Fibroblast of lung (primary cell): ENCODE measurements at regions not wholly inside any gene's neighbourhood (a gene's known extent, or its start where the extent isn't known, plus 50 kb on each side); places are given as distances from the start of the nearest gene placed in this dataset.
"Not testable (repeated sequence)": the region's sequence is repeated elsewhere in the genome, so short reads cannot be mapped to it uniquely, and the experiment has no call there.

ENCODE experiments used
- DNase-seq, 2 donors: peaks; one replicate each; pipeline versions ENCODE4 v3.0.0 to v3.0.0-alpha.2; 2010; ENCODE audit warnings: low read depth in 2 of 2
- H2AFZ ChIP-seq: 2 replicates; pipeline ENCODE4 v1.5.1; 2012; ENCODE audit warnings: low read length, control low read depth, inconsistent platforms
- H3K27ac ChIP-seq: 2 replicates; pipeline ENCODE4 v1.5.1; 2011; ENCODE audit warnings: low read length, control low read depth; ENCODE audit not compliant: insufficient read depth
- H3K27me3 ChIP-seq: 2 replicates; pipeline ENCODE4 v1.5.1; 2011; ENCODE audit warnings: mild to moderate bottlenecking, low read length; ENCODE audit not compliant: control insufficient read depth, insufficient read depth
- H3K36me3 ChIP-seq: 2 replicates; pipeline ENCODE4 v1.5.1; 2011; ENCODE audit warnings: low read length; ENCODE audit not compliant: control insufficient read depth, insufficient read depth
- H3K4me1 ChIP-seq: 2 replicates; pipeline ENCODE4 v1.5.1; 2011; ENCODE audit warnings: low read length; ENCODE audit not compliant: control insufficient read depth, insufficient read depth; ENCODE audit errors: extremely low read depth
- H3K4me2 ChIP-seq: 2 replicates; pipeline ENCODE4 v1.5.1; 2011; ENCODE audit warnings: low read length, control low read depth; ENCODE audit not compliant: insufficient read depth; ENCODE audit errors: extremely low read depth
- H3K4me3 ChIP-seq, 4 experiments: fragments of 200-600 bp in 1 of 4; sonication (generic) in 1 of 4; replicated peaks in 1 of 4; 2 replicates each; pipeline ENCODE4 v1.5.1; 2011 to 2016; ENCODE audit warnings: low read length in 4 of 4, low read depth in 3 of 4, mild to moderate bottlenecking in 3 of 4, control low read depth in 2 of 4, inconsistent platforms in 1 of 4, mixed read lengths in 1 of 4; ENCODE audit not compliant: insufficient read depth in 1 of 4; ENCODE audit errors: control extremely low read depth in 1 of 4
- H3K79me2 ChIP-seq: 2 replicates; pipeline ENCODE4 v1.5.1; 2012; ENCODE audit warnings: mild to moderate bottlenecking, low read length, inconsistent platforms; ENCODE audit not compliant: control insufficient read depth, insufficient read depth
- H3K9ac ChIP-seq: 2 replicates; pipeline ENCODE4 v1.5.1; 2011; ENCODE audit warnings: mild to moderate bottlenecking, low read length, control low read depth; ENCODE audit not compliant: insufficient read depth
- H3K9me3 ChIP-seq: 2 replicates; pipeline ENCODE4 v1.5.1; 2012; ENCODE audit warnings: low read depth, low read length; ENCODE audit not compliant: control insufficient read depth, insufficient read depth
- H4K20me1 ChIP-seq: 2 replicates; pipeline ENCODE4 v1.5.1; 2011; ENCODE audit warnings: low read length; ENCODE audit not compliant: control insufficient read depth, insufficient read depth; ENCODE audit errors: extremely low read depth
- EZH2 ChIP-seq: IDR thresholded peaks from 2 replicates; pipeline ENCODE4 v1.5.1; 2012; ENCODE audit warnings: low read length, control low read depth, mild to moderate bottlenecking; ENCODE audit errors: missing control alignments
- TF ChIP-seq, protein P1 (sequence below), 2 donors: IDR thresholded peaks in 1 of 2; conservative IDR thresholded peaks in 1 of 2; 1 replicate in 1 of 2; 2 replicates in 1 of 2; pipeline ENCODE4 v1.5.1; 2011 to 2012; ENCODE audit warnings: low read length in 2 of 2, control low read depth in 1 of 2, inconsistent platforms in 1 of 2, low read depth in 1 of 2, mild to moderate bottlenecking in 1 of 2

DNA sequence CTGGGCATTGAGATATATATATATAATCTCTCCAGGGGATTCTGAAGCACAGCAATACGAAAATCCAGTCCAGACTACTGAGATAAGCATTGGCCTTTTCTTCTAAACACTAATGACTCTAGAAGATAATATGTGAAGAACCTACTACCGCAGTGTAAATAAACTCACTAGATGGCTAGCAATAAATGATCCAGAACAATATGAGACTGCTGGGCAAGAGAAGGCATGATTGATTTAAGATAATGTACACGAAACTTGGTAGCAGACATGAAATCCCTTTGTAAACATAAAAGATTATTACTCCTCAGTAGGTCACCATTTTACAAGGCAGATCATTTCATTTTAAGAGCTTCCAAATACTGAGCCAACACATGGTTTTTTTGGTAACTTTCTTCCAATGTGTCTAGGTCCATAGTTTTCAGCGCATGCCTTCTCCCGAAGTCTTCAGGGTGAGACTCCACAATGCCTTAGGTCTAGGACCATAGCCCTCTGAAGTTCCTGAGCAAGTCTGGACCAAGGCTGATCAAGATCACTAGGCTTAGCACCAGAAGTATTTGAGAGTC, 193.2 kb downstream of the LRRN1 start:
- H3K9ac ChIP-seq: no peak overlapping the region
- H3K4me3 ChIP-seq: no peak overlapping the region
- H3K9me3 ChIP-seq: no peaks in the 10 kb centered on the region
- H3K4me2 ChIP-seq: no peak overlapping the region
- no peaks in the 10 kb centered on the region for H3K4me1 ChIP-seq
- H3K79me2 ChIP-seq: no peaks in the 10 kb centered on the region
- DNase-seq: no peak
- no peak for TF ChIP-seq EZH2
- TF ChIP-seq, protein P1, sequence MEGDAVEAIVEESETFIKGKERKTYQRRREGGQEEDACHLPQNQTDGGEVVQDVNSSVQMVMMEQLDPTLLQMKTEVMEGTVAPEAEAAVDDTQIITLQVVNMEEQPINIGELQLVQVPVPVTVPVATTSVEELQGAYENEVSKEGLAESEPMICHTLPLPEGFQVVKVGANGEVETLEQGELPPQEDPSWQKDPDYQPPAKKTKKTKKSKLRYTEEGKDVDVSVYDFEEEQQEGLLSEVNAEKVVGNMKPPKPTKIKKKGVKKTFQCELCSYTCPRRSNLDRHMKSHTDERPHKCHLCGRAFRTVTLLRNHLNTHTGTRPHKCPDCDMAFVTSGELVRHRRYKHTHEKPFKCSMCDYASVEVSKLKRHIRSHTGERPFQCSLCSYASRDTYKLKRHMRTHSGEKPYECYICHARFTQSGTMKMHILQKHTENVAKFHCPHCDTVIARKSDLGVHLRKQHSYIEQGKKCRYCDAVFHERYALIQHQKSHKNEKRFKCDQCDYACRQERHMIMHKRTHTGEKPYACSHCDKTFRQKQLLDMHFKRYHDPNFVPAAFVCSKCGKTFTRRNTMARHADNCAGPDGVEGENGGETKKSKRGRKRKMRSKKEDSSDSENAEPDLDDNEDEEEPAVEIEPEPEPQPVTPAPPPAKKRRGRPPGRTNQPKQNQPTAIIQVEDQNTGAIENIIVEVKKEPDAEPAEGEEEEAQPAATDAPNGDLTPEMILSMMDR (conservative IDR thresholded peaks at IDR 0.05 in 1 of 2, IDR thresholded peaks at IDR 0.05 in 1 of 2; ENCODE audit: low read depth in 1 of 2, low read length in 2 of 2): no peak
- no peaks in the 10 kb centered on the region for H3K27me3 ChIP-seq
- H3K36me3 ChIP-seq: no peaks in the 10 kb centered on the region
- H3K27ac ChIP-seq: no peak overlapping the region
- no peaks in the 10 kb centered on the region for H4K20me1 ChIP-seq
- no peak overlapping the region for H2AFZ ChIP-seq

DNA sequence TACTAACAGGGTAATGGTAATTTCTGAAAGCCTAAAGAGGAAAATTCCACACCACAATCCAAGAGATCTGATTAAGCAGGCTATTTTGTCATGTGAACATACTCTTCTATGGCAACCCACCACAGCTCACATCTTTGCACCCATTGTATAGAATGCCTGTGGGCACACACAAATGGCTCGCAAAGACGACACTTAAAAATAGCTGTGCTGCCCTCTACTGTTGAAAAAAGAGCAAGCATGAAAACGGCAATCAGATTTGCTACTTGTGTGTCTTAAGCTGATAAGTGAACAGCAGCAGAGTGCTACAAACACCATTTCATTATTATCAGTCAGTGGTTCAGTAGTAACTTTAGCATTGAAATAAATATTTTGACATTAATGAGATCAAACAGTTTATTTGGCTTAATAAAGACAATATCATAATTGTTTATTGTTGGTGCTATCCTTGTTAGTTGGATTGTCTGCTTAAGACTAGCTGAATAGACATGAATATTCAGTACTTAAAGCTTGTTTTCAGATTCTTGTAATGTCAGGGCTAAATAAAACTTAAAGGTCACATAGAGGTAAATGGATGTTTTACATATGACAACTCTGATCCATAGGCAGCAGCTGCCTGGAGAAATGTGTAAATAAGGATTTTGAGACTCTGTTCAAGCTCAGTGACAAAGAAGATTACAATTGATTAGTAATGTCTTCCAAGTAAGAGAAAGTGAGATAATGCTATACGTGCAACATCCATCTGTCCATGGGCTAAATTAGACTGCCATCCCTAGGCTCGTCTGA, 199.1 kb downstream of the LRRN1 start:
- Histone ChIP-seq H3K4me2 (no peak overlapping the region), H3K79me2 (no peaks in the 10 kb centered on the region), H4K20me1 (no peaks in the 10 kb centered on the region), H2AFZ (no peak overlapping the region), H3K27me3 (no peaks in the 10 kb centered on the region), H3K4me1 (no peaks in the 10 kb centered on the region), H3K27ac (no peak overlapping the region), H3K9ac (no peak overlapping the region), H3K4me3 (no peak overlapping the region), H3K36me3 (no peaks in the 10 kb centered on the region), H3K9me3 (no peaks in the 10 kb centered on the region)
- DNase-seq: peak; percentile 1 to 45
- TF ChIP-seq EZH2: no peak
- TF ChIP-seq, protein P1 (conservative IDR thresholded peaks at IDR 0.05 in 1 of 2, IDR thresholded peaks at IDR 0.05 in 1 of 2; ENCODE audit: low read depth in 1 of 2, low read length in 2 of 2): no peak

DNA sequence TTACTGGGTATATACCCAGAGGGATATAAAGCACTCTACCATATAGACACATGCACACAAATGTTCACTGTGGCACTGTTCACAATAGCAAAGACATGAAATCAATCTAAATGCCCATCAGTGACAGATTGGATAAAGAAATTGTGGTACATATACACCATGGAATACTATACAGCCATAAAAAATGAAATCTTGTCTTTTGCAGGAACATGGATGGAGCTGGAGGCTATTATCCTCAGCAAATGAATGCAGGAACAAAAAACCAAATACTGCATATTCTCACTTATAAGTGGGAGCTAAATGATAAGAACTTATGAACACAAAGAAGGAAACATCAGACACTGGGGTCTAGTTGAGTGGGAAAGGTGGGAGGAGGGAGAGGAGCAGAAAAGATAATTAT, 200.1 kb downstream of the LRRN1 start:
- H3K4me3 ChIP-seq, H3K9ac ChIP-seq, H4K20me1 ChIP-seq, H3K4me2 ChIP-seq, H2AFZ ChIP-seq, H3K79me2 ChIP-seq, H3K9me3 ChIP-seq, H3K36me3 ChIP-seq, H3K27me3 ChIP-seq, DNase-seq, H3K27ac ChIP-seq, H3K4me1 ChIP-seq: not testable (repeated sequence)
